HEK293T (cell line): ENCODE measurements at regions not wholly inside any gene's neighbourhood (a gene's known extent, or its start where the extent isn't known, plus 50 kb on each side); places are given as distances from the start of the nearest gene placed in this dataset.

Experiments
- CTCF ChIA-PET: fragments of 350-600 bp; formaldehyde crosslinking; extraction: SDS; loops from one replicate; lab custom pipeline; 2021; ENCODE audit warnings: antibody characterized with exemption, inconsistent platforms; lab: Yijun Ruan, JAX
- POLR2A ChIA-PET: fragments of 350-600 bp; formaldehyde crosslinking; extraction: SDS; loops from one replicate; lab custom pipeline; 2020; ENCODE audit warnings: antibody characterized with exemption, inconsistent platforms; lab: Yijun Ruan, JAX
- DNase-seq: peaks from one replicate; pipeline ENCODE4 v3.0.0; 2012; ENCODE audit warnings: mixed read lengths; ENCODE audit errors: extremely low spot score
- ARNT ChIP-seq: fragments of 450-650 bp; IDR thresholded peaks from 2 replicates; pipeline ENCODE4 v1.6.1; 2017; ENCODE audit warnings: mild to moderate bottlenecking
- BHLHE40 ChIP-seq: fragments of 450-650 bp; IDR thresholded peaks from 2 replicates; pipeline ENCODE4 v1.6.1; 2016; ENCODE audit warnings: mild to moderate bottlenecking, moderate library complexity, borderline replicate concordance
- CTBP1 ChIP-seq: fragments of 450-650 bp; IDR thresholded peaks from 2 replicates; pipeline ENCODE4 v1.6.1; 2016; ENCODE audit warnings: borderline replicate concordance
- ELF4 ChIP-seq: fragments of 450-650 bp; IDR thresholded peaks from 2 replicates; pipeline ENCODE4 v1.6.1; 2017; ENCODE audit warnings: antibody characterized with exemption
- FOXA1 ChIP-seq: fragments of 450-650 bp; IDR thresholded peaks from 2 replicates; pipeline ENCODE4 v1.6.1; 2016; ENCODE audit warnings: mild to moderate bottlenecking
- FOXK2 ChIP-seq: fragments of 450-650 bp; IDR thresholded peaks from 2 replicates; pipeline ENCODE4 v1.6.1; 2016; ENCODE audit warnings: mild to moderate bottlenecking
- FOXM1 ChIP-seq: fragments of 450-650 bp; IDR thresholded peaks from 2 replicates; pipeline ENCODE4 v1.6.1; 2017; ENCODE audit warnings: mild to moderate bottlenecking, borderline replicate concordance
- HDGF ChIP-seq: fragments of 450-650 bp; IDR thresholded peaks from 2 replicates; pipeline ENCODE4 v1.6.1; 2017; ENCODE audit warnings: antibody characterized with exemption, borderline replicate concordance
- L3MBTL2 ChIP-seq: fragments of 450-650 bp; conservative IDR thresholded peaks from 2 replicates; pipeline ENCODE4 v1.6.1; 2016; ENCODE audit warnings: mild to moderate bottlenecking
- LEF1 ChIP-seq: fragments of 450-650 bp; IDR thresholded peaks from 2 replicates; pipeline ENCODE4 v1.6.1; 2017; ENCODE audit warnings: mild to moderate bottlenecking, borderline replicate concordance
- NFRKB ChIP-seq: fragments of 450-650 bp; IDR thresholded peaks from 2 replicates; pipeline ENCODE4 v1.6.1; 2016; ENCODE audit warnings: mild to moderate bottlenecking, moderate library complexity
- PKNOX1 ChIP-seq: fragments of 450-650 bp; IDR thresholded peaks from 2 replicates; pipeline ENCODE4 v1.6.1; 2016
- SP1 ChIP-seq: fragments of 450-650 bp; IDR thresholded peaks from 2 replicates; pipeline ENCODE4 v1.6.1; 2017
- SUZ12 ChIP-seq: fragments of 450-650 bp; IDR thresholded peaks from 2 replicates; pipeline ENCODE4 v1.6.1; 2016; ENCODE audit warnings: mild to moderate bottlenecking
- TARDBP ChIP-seq: fragments of 450-650 bp; IDR thresholded peaks from 2 replicates; pipeline ENCODE4 v1.6.1; 2016
- ZNF384 ChIP-seq: fragments of 450-650 bp; IDR thresholded peaks from 2 replicates; pipeline ENCODE4 v1.6.1; 2016

DNA sequence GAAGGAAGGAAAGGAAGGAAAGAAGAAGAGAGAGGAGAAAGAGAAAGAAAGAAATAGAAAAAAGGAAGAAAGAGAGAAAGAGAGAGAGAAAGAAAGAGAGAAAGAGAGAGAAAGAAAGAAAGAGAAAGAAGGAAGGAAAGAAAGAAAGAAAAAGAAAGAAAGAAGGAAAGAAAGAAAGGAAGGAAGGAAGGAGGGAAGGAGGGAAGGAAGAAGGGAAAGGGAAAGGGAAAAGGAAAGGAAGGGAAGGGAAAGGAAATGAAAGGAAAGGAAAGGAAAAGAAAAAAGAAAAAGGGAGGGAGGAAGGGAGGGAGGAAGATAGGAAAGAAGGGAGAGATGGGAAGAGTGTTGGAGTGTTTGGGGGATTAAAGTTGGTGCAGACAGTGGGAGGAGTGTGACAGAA, 450.1 kb downstream of the GBE1 start:
- TF ChIP-seq LEF1 = no peak
- no peak for TF ChIP-seq ARNT
- TF ChIP-seq SUZ12 = no peak
- TF ChIP-seq NFRKB = no peak
- TF ChIP-seq L3MBTL2 = no peak
- TF ChIP-seq ZNF384 = no peak
- no peak for TF ChIP-seq PKNOX1
- no peak for TF ChIP-seq FOXA1
- no peak for TF ChIP-seq FOXM1
- TF ChIP-seq ELF4 = no peak
- DNase-seq = no peak
- CTCF ChIA-PET = no interaction called here

DNA sequence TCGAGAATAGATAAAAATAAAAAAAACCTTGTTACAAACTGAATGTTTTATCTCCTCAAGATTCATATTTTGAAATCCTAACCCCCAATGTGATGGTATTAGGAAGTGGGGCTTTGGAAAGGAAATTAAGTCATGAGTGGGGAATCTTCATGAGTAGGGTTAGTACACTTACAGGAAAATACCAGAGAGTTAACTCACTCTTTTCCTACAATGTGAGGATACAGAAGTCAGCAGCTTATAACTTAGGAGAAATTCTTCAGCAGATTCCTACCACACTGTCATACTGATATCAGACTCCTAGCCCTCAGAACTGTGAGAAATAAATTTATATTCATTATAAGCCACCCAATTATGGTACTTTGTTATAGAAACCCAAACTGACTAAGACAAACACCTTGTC, 453.1 kb downstream of the GBE1 start:
- TF ChIP-seq ARNT = no peak
- no peak for TF ChIP-seq ZNF384
- no peak for TF ChIP-seq FOXA1
- TF ChIP-seq TARDBP = no peak
- TF ChIP-seq SUZ12 = no peak
- TF ChIP-seq SP1 = no peak
- no peak for TF ChIP-seq LEF1
- TF ChIP-seq FOXM1 = no peak
- no peak for TF ChIP-seq ELF4
- TF ChIP-seq BHLHE40 = no peak
- TF ChIP-seq FOXK2 = no peak
- TF ChIP-seq HDGF = no peak
- no peak for TF ChIP-seq PKNOX1
- no peak for TF ChIP-seq NFRKB
- TF ChIP-seq L3MBTL2 = no peak
- TF ChIP-seq CTBP1 = no peak
- DNase-seq = no peak
- ChIA-PET CTCF (no interaction called here), POLR2A (no interaction called here)

More for the DNA sequence above, 450.1 kb downstream of the GBE1 start:
- POLR2A ChIA-PET = no interaction called here

DNA sequence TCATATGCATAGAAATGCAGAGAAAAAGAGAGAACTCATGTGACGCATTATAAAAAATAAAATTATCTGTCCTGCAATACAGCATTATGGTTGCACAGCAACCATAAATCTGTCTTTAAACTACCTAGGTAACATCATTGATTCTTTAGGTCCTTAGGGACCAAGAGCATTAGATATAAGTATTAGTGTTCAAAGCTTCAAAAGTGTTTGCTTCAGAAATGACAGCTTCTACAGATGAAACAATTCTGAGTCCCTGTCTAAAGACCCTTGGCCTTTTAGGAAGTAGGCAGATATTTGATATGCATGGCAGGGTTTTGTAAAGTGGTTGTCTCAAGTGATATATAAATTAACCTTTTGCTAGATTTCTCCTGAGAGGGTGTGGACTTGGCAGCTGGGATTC, 454.2 kb downstream of the GBE1 start:
- POLR2A ChIA-PET = no interaction called here
- DNase-seq = no peak
- TF ChIP-seq LEF1 (no peak), PKNOX1 (no peak), ARNT (no peak), SUZ12 (no peak), HDGF (no peak), SP1 (no peak), FOXM1 (no peak), L3MBTL2 (no peak), ELF4 (no peak), NFRKB (no peak), TARDBP (no peak)
- CTCF ChIA-PET = no interaction called here

- ChIA-PET CTCF (no interaction called here), POLR2A (no interaction called here)
- TF ChIP-seq SP1 (no peak), PKNOX1 (peak; percentile 48), ZNF384 (no peak), SUZ12 (no peak), TARDBP (no peak)
- DNase-seq = no peak
Measured at GRCh38 chr3:81303321-81303720, 458.1 kb downstream of the GBE1 start.

- ChIA-PET CTCF (interaction anchor here (0.6 to 1.2 kb wide), 6 partner anchors 15 to 704 kb away, joined by 3 to 9 read pairs (median 4); no protein-coding TSS in a partner anchor), POLR2A (no interaction called here)
- DNase-seq = peak; percentile 55
- TF ChIP-seq L3MBTL2 = peak; percentile 35; the same call in 1 of the 2 replicates
- TF ChIP-seq FOXA1 = no peak
- peak; percentile 67 for TF ChIP-seq ZNF384
- peak; percentile 64 for TF ChIP-seq PKNOX1
- TF ChIP-seq HDGF = no peak
Measured at GRCh38 chr3:81302045-81302444, 459.4 kb downstream of the GBE1 start.

GRCh38 chr3:81301230-81301629, 460.2 kb downstream of the GBE1 start:
- no peak for TF ChIP-seq HDGF
- no peak for TF ChIP-seq L3MBTL2
- no peak for TF ChIP-seq PKNOX1
- TF ChIP-seq BHLHE40 = no peak
- TF ChIP-seq SP1 = no peak
- TF ChIP-seq ARNT = no peak
- no peak for TF ChIP-seq LEF1
- TF ChIP-seq SUZ12 = no peak
- TF ChIP-seq FOXK2 = no peak
- TF ChIP-seq TARDBP = no peak
- TF ChIP-seq FOXA1 = no peak
- DNase-seq = no peak
- ChIA-PET CTCF (interaction anchor here (0.8 kb wide), 1 partner anchor 39 kb away, joined by 4 read pairs; no protein-coding TSS in a partner anchor), POLR2A (no interaction called here)
